NT2/D1 (cell line): ENCODE measurements at regions not wholly inside any gene's neighbourhood (a gene's known extent, or its start where the extent isn't known, plus 50 kb on each side); places are given as distances from the start of the nearest gene placed in this dataset.

ENCODE experiments used
- SUZ12 ChIP-seq: IDR thresholded peaks from 2 replicates; pipeline ENCODE4 v1.6.1; 2011; ENCODE audit not compliant: insufficient read length, insufficient read depth; ENCODE audit errors: extremely low read depth
- YY1 ChIP-seq: IDR thresholded peaks from 2 replicates; pipeline ENCODE4 v1.6.1; 2011; ENCODE audit not compliant: insufficient read length, insufficient read depth
- ZNF274 ChIP-seq: IDR thresholded peaks from 2 replicates; pipeline ENCODE4 v1.6.1; 2011; ENCODE audit warnings: mild to moderate bottlenecking, low read depth, low read length

DNA sequence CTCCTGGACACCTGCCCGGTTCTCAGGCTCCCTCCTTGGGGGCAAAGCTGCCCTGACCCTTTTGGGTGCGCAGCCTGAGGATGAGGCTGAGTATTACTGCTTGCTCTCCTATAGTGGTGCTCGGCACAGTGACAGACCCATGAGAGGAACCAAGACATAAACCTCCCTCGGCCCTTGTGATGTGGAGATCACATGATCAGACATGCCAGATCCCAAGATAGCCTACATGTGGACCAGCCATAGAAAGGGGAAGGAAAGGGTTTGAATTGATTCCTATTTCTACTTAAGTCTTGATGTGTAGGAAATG is 125.3 kb downstream of the VPREB1 start:
- TF ChIP-seq YY1 (no peak), SUZ12 (no peak), ZNF274 (no peak)
